Glutamatergic neuron (in vitro differentiated cells): ENCODE measurements at regions not wholly inside any gene's neighbourhood (a gene's known extent, or its start where the extent isn't known, plus 50 kb on each side); places are given as distances from the start of the nearest gene placed in this dataset.

ENCODE experiments used
- DNase-seq: peaks from one replicate; pipeline ENCODE4 v3.0.0; 2022
- H3K27ac Mint-ChIP-seq: one replicate; pipeline ENCODE4 v1.8.0; 2020; ENCODE audit warnings: mild to moderate bottlenecking, mixed read lengths, inconsistent platforms; ENCODE audit not compliant: unreplicated experiment
- H3K27me3 Mint-ChIP-seq: one replicate; pipeline ENCODE4 v1.8.0; 2020; ENCODE audit warnings: mild to moderate bottlenecking, moderate library complexity, mixed read lengths, inconsistent platforms; ENCODE audit not compliant: unreplicated experiment
- H3K36me3 Mint-ChIP-seq: one replicate; pipeline ENCODE4 v1.8.0; 2020; ENCODE audit warnings: mild to moderate bottlenecking, mixed read lengths, inconsistent platforms; ENCODE audit not compliant: unreplicated experiment
- H3K4me1 Mint-ChIP-seq: one replicate; pipeline ENCODE4 v1.8.0; 2020; ENCODE audit warnings: mild to moderate bottlenecking, low read depth, mixed read lengths, inconsistent platforms; ENCODE audit not compliant: unreplicated experiment
- H3K4me3 Mint-ChIP-seq: one replicate; pipeline ENCODE4 v1.8.0; 2020; ENCODE audit warnings: mild to moderate bottlenecking, mixed read lengths, inconsistent platforms; ENCODE audit not compliant: unreplicated experiment
- H3K9me3 Mint-ChIP-seq: one replicate; pipeline ENCODE4 v1.8.0; 2020; ENCODE audit warnings: mild to moderate bottlenecking, moderate library complexity, mixed read lengths, inconsistent platforms; ENCODE audit not compliant: unreplicated experiment
- TF ChIP-seq, protein P1 (sequence below): fragments of 200-600 bp; sonication (generic); IDR thresholded peaks from one replicate; pipeline ENCODE4 v1.5.0; 2021; ENCODE audit not compliant: partially characterized antibody, unreplicated experiment

DNA sequence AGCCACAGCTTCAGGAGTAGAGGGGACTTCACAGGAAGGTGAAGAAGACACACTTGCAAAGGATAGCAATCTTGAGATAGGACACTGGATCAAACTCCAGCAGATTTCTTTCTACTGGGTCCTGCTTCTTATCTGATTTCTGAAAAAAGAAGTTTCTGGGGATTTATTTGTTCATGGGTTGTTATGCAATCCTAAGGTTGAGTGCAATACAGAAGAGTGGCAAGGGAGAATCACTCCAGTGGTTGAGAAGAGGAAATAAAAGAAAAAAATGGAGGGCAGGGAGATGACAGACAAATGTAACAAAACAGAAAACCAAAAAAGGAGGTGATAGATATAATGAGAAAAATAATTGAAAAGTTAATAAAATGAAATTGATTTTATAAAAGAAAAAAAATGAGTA is 858.3 kb downstream of the TUSC7 start:
- DNase-seq: no peak
- Mint-ChIP-seq H3K9me3 (no peaks in the 10 kb centered on the region), H3K4me1 (peaks cover 5% of the 10 kb centered on the region), H3K4me3 (no peak overlapping the region), H3K27ac (no peak overlapping the region), H3K27me3 (no peaks in the 10 kb centered on the region), H3K36me3 (no peaks in the 10 kb centered on the region)
- TF ChIP-seq, protein P1, sequence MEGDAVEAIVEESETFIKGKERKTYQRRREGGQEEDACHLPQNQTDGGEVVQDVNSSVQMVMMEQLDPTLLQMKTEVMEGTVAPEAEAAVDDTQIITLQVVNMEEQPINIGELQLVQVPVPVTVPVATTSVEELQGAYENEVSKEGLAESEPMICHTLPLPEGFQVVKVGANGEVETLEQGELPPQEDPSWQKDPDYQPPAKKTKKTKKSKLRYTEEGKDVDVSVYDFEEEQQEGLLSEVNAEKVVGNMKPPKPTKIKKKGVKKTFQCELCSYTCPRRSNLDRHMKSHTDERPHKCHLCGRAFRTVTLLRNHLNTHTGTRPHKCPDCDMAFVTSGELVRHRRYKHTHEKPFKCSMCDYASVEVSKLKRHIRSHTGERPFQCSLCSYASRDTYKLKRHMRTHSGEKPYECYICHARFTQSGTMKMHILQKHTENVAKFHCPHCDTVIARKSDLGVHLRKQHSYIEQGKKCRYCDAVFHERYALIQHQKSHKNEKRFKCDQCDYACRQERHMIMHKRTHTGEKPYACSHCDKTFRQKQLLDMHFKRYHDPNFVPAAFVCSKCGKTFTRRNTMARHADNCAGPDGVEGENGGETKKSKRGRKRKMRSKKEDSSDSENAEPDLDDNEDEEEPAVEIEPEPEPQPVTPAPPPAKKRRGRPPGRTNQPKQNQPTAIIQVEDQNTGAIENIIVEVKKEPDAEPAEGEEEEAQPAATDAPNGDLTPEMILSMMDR: no peak

DNA sequence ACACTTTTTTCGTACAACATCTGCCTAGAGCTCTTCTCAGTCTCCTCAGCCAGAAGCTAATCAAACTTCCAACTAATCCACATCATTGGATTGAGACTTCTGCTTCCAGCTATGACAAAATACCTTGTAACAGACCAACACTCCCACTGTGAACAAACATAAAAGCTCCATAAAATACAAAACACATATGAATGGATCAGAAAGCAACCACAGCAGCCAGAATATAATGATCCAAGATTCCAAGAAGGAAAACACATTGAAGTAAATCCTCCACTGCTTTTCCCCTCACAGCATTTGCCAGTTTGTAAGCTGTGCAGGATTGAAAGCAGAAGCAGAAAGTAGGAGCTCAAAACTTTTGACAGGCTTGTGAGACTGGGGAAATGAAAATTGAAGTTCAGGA is 863.2 kb downstream of the TUSC7 start:
- TF ChIP-seq, protein P1: no peak
- DNase-seq: no peak
- peaks cover 5% of the 10 kb centered on the region for H3K4me1 Mint-ChIP-seq
- H3K9me3 Mint-ChIP-seq: no peaks in the 10 kb centered on the region
- H3K27ac Mint-ChIP-seq: no peak overlapping the region
- no peaks in the 10 kb centered on the region for H3K36me3 Mint-ChIP-seq
- no peaks in the 10 kb centered on the region for H3K27me3 Mint-ChIP-seq
- H3K4me3 Mint-ChIP-seq: no peak overlapping the region

DNA sequence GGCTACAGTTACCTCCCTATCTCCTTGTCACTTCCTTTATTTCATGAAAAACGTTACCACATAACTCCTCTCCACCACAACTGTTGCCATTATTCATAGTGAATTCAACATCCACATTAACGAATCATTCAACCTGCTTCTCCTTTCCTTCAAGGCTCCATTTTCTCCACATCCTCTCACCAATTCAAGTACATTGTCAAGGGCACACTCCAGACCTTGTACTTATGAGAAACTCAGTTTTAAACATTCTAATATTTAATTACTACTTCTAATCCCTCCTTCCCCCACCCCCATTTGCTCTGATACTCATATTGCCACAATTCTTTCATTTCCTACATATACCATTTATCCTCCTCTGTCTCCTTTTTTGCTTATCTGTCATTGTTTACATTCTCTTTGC is 871.2 kb downstream of the TUSC7 start:
- peaks cover 8% of the 10 kb centered on the region for H3K4me1 Mint-ChIP-seq
- no peak overlapping the region for H3K27ac Mint-ChIP-seq
- TF ChIP-seq, protein P1: no peak
- no peaks in the 10 kb centered on the region for H3K36me3 Mint-ChIP-seq
- H3K27me3 Mint-ChIP-seq: no peaks in the 10 kb centered on the region
- DNase-seq: no peak
- H3K9me3 Mint-ChIP-seq: peaks cover 2% of the 10 kb centered on the region
- H3K4me3 Mint-ChIP-seq: no peak overlapping the region

DNA sequence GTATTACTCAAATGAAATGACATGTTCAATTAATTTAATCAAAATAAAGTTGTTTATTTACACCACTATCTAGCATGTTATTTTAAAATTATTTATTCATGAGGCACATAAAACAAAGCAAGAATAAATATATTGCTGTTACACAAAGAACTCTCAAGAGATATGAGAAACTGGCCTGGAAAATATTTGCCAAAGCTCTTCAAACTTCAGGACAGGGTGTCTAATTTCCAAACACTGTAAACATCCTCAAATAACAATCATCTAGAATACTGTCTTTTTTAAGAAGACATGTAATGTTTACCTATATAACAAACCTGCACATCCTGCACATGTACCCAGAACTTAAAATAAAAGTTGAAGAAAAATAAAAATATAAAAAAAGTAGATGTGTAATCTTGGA is 876.6 kb downstream of the TUSC7 start:
- TF ChIP-seq, protein P1: no peak
- no peaks in the 10 kb centered on the region for H3K27me3 Mint-ChIP-seq
- DNase-seq: no peak
- peaks cover 30% of the 10 kb centered on the region for H3K4me1 Mint-ChIP-seq
- peaks cover 2% of the 10 kb centered on the region for H3K9me3 Mint-ChIP-seq
- no peaks in the 10 kb centered on the region for H3K36me3 Mint-ChIP-seq
- no peak overlapping the region for H3K27ac Mint-ChIP-seq
- no peak overlapping the region for H3K4me3 Mint-ChIP-seq

DNA sequence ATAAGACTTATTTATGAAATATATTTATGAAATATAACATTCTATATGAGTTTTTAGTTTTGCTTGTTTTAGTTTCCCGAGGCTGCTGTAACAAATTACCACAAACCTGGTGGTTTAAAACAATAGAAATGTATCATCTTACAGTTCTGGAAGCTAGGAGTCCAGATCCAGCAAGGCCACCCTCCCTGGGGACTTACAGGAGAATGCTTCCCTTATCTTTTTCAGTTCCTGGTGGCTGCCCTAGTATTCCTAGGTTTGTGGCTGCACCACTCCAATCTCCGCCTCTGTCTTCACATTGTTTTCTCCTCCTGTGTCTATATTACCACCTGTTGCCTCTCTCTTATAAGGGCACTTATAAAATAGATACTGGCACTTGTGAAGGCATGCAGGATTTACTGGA is 877.8 kb downstream of the TUSC7 start:
- Mint-ChIP-seq H3K27ac (no peak overlapping the region), H3K36me3 (no peaks in the 10 kb centered on the region), H3K27me3 (no peaks in the 10 kb centered on the region), H3K4me3 (no peak overlapping the region), H3K4me1 (peaks cover 32% of the 10 kb centered on the region), H3K9me3 (peaks cover 2% of the 10 kb centered on the region)
- DNase-seq: peak; percentile 19
- TF ChIP-seq, protein P1: no peak
